ENCODE measurements at regions not wholly inside any gene's neighbourhood (a gene's known extent, or its start where the extent isn't known, plus 50 kb on each side); places are given as distances from the start of the nearest gene placed in this dataset.

- H3K4me1 Mint-ChIP-seq: no peaks in the 10 kb centered on the region
- no peak for DNase-seq
- no peaks in the 10 kb centered on the region for H3K36me3 Mint-ChIP-seq
- Histone ChIP-seq H3K36me3 (replicated peaks in 1 of 2; ENCODE audit: control insufficient read depth in 1 of 2, insufficient read depth in 2 of 2, low read length in 2 of 2) (no peaks in the 10 kb centered on the region), H3K4me3 (replicated peaks in 1 of 3; ENCODE audit: low read depth in 2 of 3, low read length in 3 of 3) (no peak overlapping the region), H3K4me2 (replicated peaks; ENCODE audit: extremely low read depth, low read length, poor library complexity, severe bottlenecking) (no peak overlapping the region), H3K27me3 (ENCODE audit: control insufficient read depth in 2 of 2, insufficient read depth in 2 of 2, low read length in 2 of 2) (no peaks in the 10 kb centered on the region), H4K20me1 (ENCODE audit: insufficient read depth, low read length) (no peaks in the 10 kb centered on the region), H3K79me2 (ENCODE audit: insufficient read depth, low read length) (no peaks in the 10 kb centered on the region), H3K9me3 (replicated peaks in 1 of 2; ENCODE audit: control insufficient read depth in 1 of 2, insufficient read depth in 1 of 2, low read length in 2 of 2) (peaks cover 0 to 8% of the 10 kb centered on the region in 2 donors), H2AFZ (ENCODE audit: insufficient read depth, low read depth, low read length, poor library complexity, severe bottlenecking) (no peak overlapping the region), H3K27ac (ENCODE audit: low read depth in 1 of 2, low read length in 2 of 2) (no peak overlapping the region), H3K9ac (ENCODE audit: insufficient read depth, low read length, poor library complexity, severe bottlenecking) (no peak overlapping the region), H3K4me1 (ENCODE audit: control insufficient read depth in 1 of 2, insufficient read depth in 2 of 2, low read length in 2 of 2) (no peaks in the 10 kb centered on the region)
- intact Hi-C loops (cut with micrococcal nuclease): no loop called here
- H3K27ac Mint-ChIP-seq: no peak overlapping the region
- TF ChIP-seq CTCF (IDR thresholded peaks at IDR 0.05): no peak
- H3K4me3 Mint-ChIP-seq: no peak overlapping the region
- WGBS (ENCODE audit: insufficient coverage): 90% methylated on average over 9 of the region's 14 CpGs
- H3K27me3 Mint-ChIP-seq (ENCODE audit: low read depth in 3 of 3): peaks cover 0 to 2% (median 2%) of the 10 kb centered on the region in 3 donors
- H3K9me3 Mint-ChIP-seq: peaks cover 0 to 6% (median 2%) of the 10 kb centered on the region in 7 donors
Observed at GRCh38 chr14:84152452-84152851, 1377.5 kb upstream of the FLRT2 start.

GRCh38 chr14:84162633-84163032, 1367.3 kb upstream of the FLRT2 start:
- TF ChIP-seq CTCF (IDR thresholded peaks at IDR 0.05): no peak

More at GRCh38 chr14:84162633-84163032, 1367.3 kb upstream of the FLRT2 start:
- Histone ChIP-seq H2AFZ (ENCODE audit: insufficient read depth, low read depth, low read length, poor library complexity, severe bottlenecking) (no peak overlapping the region), H3K4me3 (replicated peaks in 1 of 3; ENCODE audit: low read depth in 2 of 3, low read length in 3 of 3) (no peak overlapping the region), H3K9ac (ENCODE audit: insufficient read depth, low read length, poor library complexity, severe bottlenecking) (no peak overlapping the region), H3K27ac (ENCODE audit: low read depth in 1 of 2, low read length in 2 of 2) (no peak overlapping the region), H3K9me3 (replicated peaks in 1 of 2; ENCODE audit: control insufficient read depth in 1 of 2, insufficient read depth in 1 of 2, low read length in 2 of 2) (peaks cover 0 to 3% of the 10 kb centered on the region in 2 donors), H3K4me1 (ENCODE audit: control insufficient read depth in 1 of 2, insufficient read depth in 2 of 2, low read length in 2 of 2) (no peaks in the 10 kb centered on the region), H3K27me3 (ENCODE audit: control insufficient read depth in 2 of 2, insufficient read depth in 2 of 2, low read length in 2 of 2) (no peaks in the 10 kb centered on the region), H3K36me3 (replicated peaks in 1 of 2; ENCODE audit: control insufficient read depth in 1 of 2, insufficient read depth in 2 of 2, low read length in 2 of 2) (no peaks in the 10 kb centered on the region), H4K20me1 (ENCODE audit: insufficient read depth, low read length) (no peaks in the 10 kb centered on the region), H3K79me2 (ENCODE audit: insufficient read depth, low read length) (no peaks in the 10 kb centered on the region), H3K4me2 (replicated peaks; ENCODE audit: extremely low read depth, low read length, poor library complexity, severe bottlenecking) (no peak overlapping the region)
- H3K4me1 Mint-ChIP-seq: no peaks in the 10 kb centered on the region
- H3K27ac Mint-ChIP-seq: no peak overlapping the region
- peaks cover 0 to 1% (median 0%) of the 10 kb centered on the region in 3 donors for H3K27me3 Mint-ChIP-seq (ENCODE audit: low read depth in 3 of 3)
- intact Hi-C loops (cut with micrococcal nuclease): no loop called here
- DNase-seq: no peak
- H3K4me3 Mint-ChIP-seq: no peak overlapping the region
- H3K9me3 Mint-ChIP-seq: peaks cover 0 to 3% (median 0%) of the 10 kb centered on the region in 7 donors
- no CpG with 5 or more reads among the region's 2 CpGs for WGBS (ENCODE audit: insufficient coverage)
- H3K36me3 Mint-ChIP-seq: no peaks in the 10 kb centered on the region

Measured in CD14-positive monocyte (primary cell).